Kidney epithelial cell (primary cell): ENCODE measurements at regions not wholly inside any gene's neighbourhood (a gene's known extent, or its start where the extent isn't known, plus 50 kb on each side); places are given as distances from the start of the nearest gene placed in this dataset.

Experiments
- DNase-seq: peaks from one replicate; pipeline ENCODE4 v3.0.0-alpha.2; 2010; ENCODE audit warnings: low read depth
- H3K27me3 ChIP-seq: 2 replicates; pipeline ENCODE4 v1.6.0; 2011; ENCODE audit warnings: low read length; ENCODE audit not compliant: control insufficient read depth, insufficient read depth
- H3K36me3 ChIP-seq: 2 replicates; pipeline ENCODE4 v1.5.1; 2011; ENCODE audit warnings: low read length; ENCODE audit not compliant: control insufficient read depth, insufficient read depth
- H3K4me3 ChIP-seq: 2 replicates; pipeline ENCODE4 v1.5.1; 2011; ENCODE audit warnings: low read depth, mild to moderate bottlenecking, control low read depth, low read length
- CTCF ChIP-seq: IDR thresholded peaks from 2 replicates; pipeline ENCODE4 v1.5.1; 2011; ENCODE audit warnings: mild to moderate bottlenecking, moderate library complexity, low read length, control low read depth, inconsistent platforms; ENCODE audit not compliant: insufficient read depth, poor library complexity, severe bottlenecking

- Histone ChIP-seq H3K36me3 (no peaks in the 10 kb centered on the region), H3K27me3 (no peaks in the 10 kb centered on the region), H3K4me3 (no peak overlapping the region)
- DNase-seq, result no peak
- TF ChIP-seq CTCF, result no peak
These were observed 157.3 kb downstream of the AASDH start for GRCh38 chr4:56229947-56230346.

- Histone ChIP-seq H3K27me3 (no peaks in the 10 kb centered on the region), H3K4me3 (no peak overlapping the region), H3K36me3 (no peaks in the 10 kb centered on the region)
- DNase-seq, result no peak
- no peak for TF ChIP-seq CTCF
These were observed 159.9 kb downstream of the AASDH start for GRCh38 chr4:56227301-56227835.

- Histone ChIP-seq H3K27me3 (no peaks in the 10 kb centered on the region), H3K4me3 (no peak overlapping the region), H3K36me3 (no peaks in the 10 kb centered on the region)
- no peak for TF ChIP-seq CTCF
- DNase-seq, result no peak
These were observed 160.7 kb downstream of the AASDH start for GRCh38 chr4:56226579-56226978.

GRCh38 chr4:56224641-56225040 is 162.7 kb downstream of the AASDH start:
- H3K36me3 ChIP-seq, result no peaks in the 10 kb centered on the region
- no peak for TF ChIP-seq CTCF
- H3K4me3 ChIP-seq, result no peak overlapping the region
- no peaks in the 10 kb centered on the region for H3K27me3 ChIP-seq
- DNase-seq, result no peak

- H3K27me3 ChIP-seq, result no peaks in the 10 kb centered on the region
- no peaks in the 10 kb centered on the region for H3K36me3 ChIP-seq
- no peak overlapping the region for H3K4me3 ChIP-seq
- TF ChIP-seq CTCF, result no peak
- no peak for DNase-seq
These were observed 164.8 kb downstream of the AASDH start for GRCh38 chr4:56222514-56222913.

GRCh38 chr4:56220261-56220660 is 167.0 kb downstream of the AASDH start:
- DNase-seq, result no peak
- no peak overlapping the region for H3K4me3 ChIP-seq

More at GRCh38 chr4:56220261-56220660, 167.0 kb downstream of the AASDH start:
- TF ChIP-seq CTCF, result no peak
- H3K36me3 ChIP-seq, result no peaks in the 10 kb centered on the region
- no peaks in the 10 kb centered on the region for H3K27me3 ChIP-seq
